HepG2 (cell line): ENCODE measurements at regions not wholly inside any gene's neighbourhood (a gene's known extent, or its start where the extent isn't known, plus 50 kb on each side); places are given as distances from the start of the nearest gene placed in this dataset.

Source experiments
- ATAC-seq: fragments of 200-7000 bp; cut with Tn5 transposase; 3 replicates; pipeline ENCODE4 v1.9.1; 2020; ENCODE audit warnings: mild to moderate bottlenecking, moderate library complexity
- BruUV-seq: library from RNA; stranded (reverse); fragments of 400-500 nt; replicated peaks from 2 replicates; lab custom pipeline; 2021; lab: Mats Ljungman, UMichigan
- CTCF ChIA-PET: fragments of 300-600 bp; formaldehyde crosslinking; extraction: SDS; loops from one replicate; lab custom pipeline; 2021; ENCODE audit warnings: low total read pairs, inconsistent platforms, low intra/inter-chr PET ratio; lab: Yijun Ruan, JAX
- POLR2A ChIA-PET: fragments of 350-600 bp; sonication (Branson Sonifier 250); formaldehyde crosslinking; loops from one replicate; lab custom pipeline; 2020; ENCODE audit warnings: antibody characterized with exemption, inconsistent platforms; lab: Yijun Ruan, JAX
- DNase-seq: peaks from one replicate; pipeline ENCODE4 v3.0.0-alpha.2; 2015; ENCODE audit warnings: low spot score
- FAIRE-seq: peaks from 3 replicates; lab custom pipeline; 2011; peaks lifted over from hg19 to GRCh38; lab: Jason Lieb, UNC
- H2AFZ ChIP-seq: one replicate; pipeline ENCODE4 v1.6.1; 2011; ENCODE audit warnings: low read length, inconsistent platforms
- H3K27ac ChIP-seq: fragments of 300-600 bp; 3 replicates; pipeline ENCODE4 v1.8.0; 2011; ENCODE audit warnings: mixed run types, mild to moderate bottlenecking, mixed read lengths, low read length, inconsistent platforms; ENCODE audit not compliant: insufficient read depth; ENCODE audit errors: extremely low read length
- H3K27me3 ChIP-seq, 2 experiments: fragments of 200-600 bp in 1 of 2; 2 replicates in 1 of 2; 3 replicates in 1 of 2; pipeline versions ENCODE4 v1.6.0 to v1.8.0; 2011; ENCODE audit warnings: low read length in 2 of 2, mild to moderate bottlenecking in 2 of 2, moderate library complexity in 2 of 2, inconsistent platforms in 1 of 2; ENCODE audit not compliant: insufficient read depth in 2 of 2, control insufficient read depth in 1 of 2
- H3K36me3 ChIP-seq, 2 experiments: fragments of 200-600 bp in 1 of 2; replicated peaks in 1 of 2; 2 replicates in 1 of 2; 3 replicates in 1 of 2; pipeline versions ENCODE4 v1.5.1 to v1.8.0; 2011; ENCODE audit warnings: low read length in 2 of 2, inconsistent platforms in 1 of 2; ENCODE audit not compliant: insufficient read depth in 2 of 2, control insufficient read depth in 1 of 2
- H3K4me1 ChIP-seq: 2 replicates; pipeline ENCODE4 v1.5.1; 2012; ENCODE audit warnings: low read length, inconsistent platforms; ENCODE audit not compliant: insufficient read depth
- H3K4me2 ChIP-seq: 2 replicates; pipeline ENCODE4 v1.6.0; 2011; ENCODE audit warnings: low read depth, low read length, inconsistent platforms
- H3K4me3 ChIP-seq, 3 experiments: fragments of 200-600 bp in 1 of 3; sonication (generic), shearing (Covaris generic) in 1 of 3; replicated peaks in 1 of 3; 2 replicates each; pipeline ENCODE4 v1.5.1; 2011 to 2016; ENCODE audit warnings: low read length in 3 of 3, inconsistent platforms in 2 of 3, low read depth in 2 of 3, mild to moderate bottlenecking in 2 of 3, control low read depth in 1 of 3, mixed read lengths in 1 of 3; ENCODE audit not compliant: insufficient read depth in 1 of 3
- H3K79me2 ChIP-seq: one replicate; pipeline ENCODE4 v1.6.1; 2011; ENCODE audit warnings: low read length, inconsistent platforms; ENCODE audit not compliant: insufficient read depth
- H3K9ac ChIP-seq: 2 replicates; pipeline ENCODE4 v1.6.0; 2011; ENCODE audit warnings: mild to moderate bottlenecking, low read depth, low read length, inconsistent platforms; ENCODE audit not compliant: insufficient read depth
- H3K9me3 ChIP-seq: 2 replicates; pipeline ENCODE4 v1.5.1; 2012; ENCODE audit warnings: mild to moderate bottlenecking, low read length
- H4K20me1 ChIP-seq: 2 replicates; pipeline ENCODE4 v1.6.0; 2011; ENCODE audit warnings: inconsistent platforms, mild to moderate bottlenecking, low read length, moderate library complexity; ENCODE audit not compliant: insufficient read depth
- HNF4A ChIP-seq: sonication (generic); formaldehyde crosslinking; IDR thresholded peaks from 2 replicates; pipeline ENCODE4 v1.4.0; 2020; ENCODE audit warnings: missing genetic modification reagents
- NCOA2 ChIP-seq: sonication (generic); formaldehyde crosslinking; IDR thresholded peaks from 2 replicates; pipeline ENCODE4 v1.8.0; 2022; ENCODE audit warnings: inconsistent platforms
- PRPF4 ChIP-seq: fragments of 200-400 bp; formaldehyde crosslinking; IDR thresholded peaks from 2 replicates; pipeline ENCODE4 v1.6.1; 2016; ENCODE audit warnings: low read length, low read depth; ENCODE audit not compliant: poor library complexity, severe bottlenecking
- SIN3A ChIP-seq: IDR thresholded peaks from 2 replicates; pipeline ENCODE4 v1.6.1; 2011; ENCODE audit warnings: low read depth, mild to moderate bottlenecking, control low read depth, low read length, borderline replicate concordance
- SRF ChIP-seq: IDR thresholded peaks from 2 replicates; pipeline ENCODE4 v1.6.1; 2011; ENCODE audit warnings: mild to moderate bottlenecking, low read depth, low read length, moderate library complexity
- ZNF225 ChIP-seq: sonication (generic); formaldehyde crosslinking; IDR thresholded peaks from 2 replicates; pipeline ENCODE4 v1.4.0; 2020; ENCODE audit warnings: mild to moderate bottlenecking, missing genetic modification reagents
- ZNF550 ChIP-seq: sonication (generic); formaldehyde crosslinking; IDR thresholded peaks from 2 replicates; pipeline ENCODE4 v1.4.0; 2020; ENCODE audit warnings: mild to moderate bottlenecking, missing genetic modification reagents, borderline replicate concordance
- ZNF652 ChIP-seq: IDR thresholded peaks from 2 replicates; pipeline ENCODE4 v1.6.1; 2016; ENCODE audit warnings: low read depth, borderline replicate concordance
- WGBS: methylation state at CpG from one replicate; pipeline ENCODE4 v1.1.6; 2017; ENCODE audit warnings: low lambda C conversion rate; 5-methylcytosine and 5-hydroxymethylcytosine counted together
- in situ Hi-C: cut with HindIII; loops from 2 replicates; pipeline ENCODE4 v1.10.0; 2017; ENCODE audit warnings: low pct_unique_long_range_greater_than_20kb; ENCODE audit not compliant: extremely low pct_ligation_motif_present
- intact Hi-C: fragments of 100-400 bp; cut with micrococcal nuclease; formaldehyde crosslinking; loops from one replicate; pipeline ENCODE4 v1.10.0; 2022; ENCODE audit not compliant: unreplicated experiment
- TF ChIP-seq, protein P1 (sequence below): sonication (generic); formaldehyde crosslinking; IDR thresholded peaks from 2 replicates; pipeline ENCODE4 v1.8.1; 2023; ENCODE audit warnings: missing genetic modification reagents, inconsistent platforms, borderline replicate concordance
- TF ChIP-seq, protein P2 (sequence below): sonication (generic); formaldehyde crosslinking; IDR thresholded peaks from 2 replicates; pipeline ENCODE4 v1.9.0; 2021; ENCODE audit warnings: missing genetic modification reagents, borderline replicate concordance
- TF ChIP-seq, protein P3 (sequence below): sonication (generic); formaldehyde crosslinking; IDR thresholded peaks from 2 replicates; pipeline ENCODE4 v1.4.0; 2020; ENCODE audit warnings: mild to moderate bottlenecking, missing genetic modification reagents
- TF ChIP-seq, protein P4 (sequence below): sonication (generic); formaldehyde crosslinking; IDR thresholded peaks from 2 replicates; pipeline ENCODE4 v1.4.0; 2020; ENCODE audit warnings: missing genetic modification reagents, low read depth, mild to moderate bottlenecking, borderline replicate concordance
- TF ChIP-seq, protein P5 (sequence below): sonication (generic); formaldehyde crosslinking; IDR thresholded peaks from 2 replicates; pipeline ENCODE4 v1.4.0; 2020; ENCODE audit warnings: missing genetic modification reagents

DNA sequence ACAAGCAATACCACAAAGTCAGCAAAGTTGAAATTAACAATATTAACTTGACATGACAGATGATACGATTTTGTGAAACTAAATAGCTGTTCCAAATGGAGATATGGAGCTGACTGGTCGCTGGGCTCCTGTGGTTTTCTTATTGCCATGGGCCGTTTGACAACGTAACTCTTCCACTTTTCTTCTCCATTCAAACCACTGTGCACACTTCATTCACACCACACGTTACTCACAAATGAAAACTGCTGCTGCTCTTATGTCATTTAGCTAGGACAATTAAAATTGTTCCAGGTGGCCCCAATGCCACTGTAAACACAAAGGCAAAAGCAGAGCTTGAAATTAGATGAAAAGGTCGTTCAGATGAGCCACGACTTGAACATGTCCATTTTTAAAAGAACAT, 94.0 kb upstream of the VGLL4 start:
- no peak for DNase-seq
- CTCF ChIA-PET: no interaction called here
- H3K9me3 ChIP-seq: no peaks in the 10 kb centered on the region

More for the DNA sequence above, 94.0 kb upstream of the VGLL4 start:
- ATAC-seq: no peak
- peaks cover 2 to 8% of the 10 kb centered on the region in 2 experiments; a peak in 2 of 5 replicates for H3K27me3 ChIP-seq
- WGBS: 22% methylated on average over 7 of the region's 7 CpGs
- H3K36me3 ChIP-seq: no peaks in the 10 kb centered on the region
- in situ Hi-C loops: no loop called here
- H3K4me2 ChIP-seq: no peak overlapping the region
- POLR2A ChIA-PET: no interaction called here
- H3K4me3 ChIP-seq: no peak overlapping the region
- intact Hi-C loops: no loop called here
- no peaks in the 10 kb centered on the region for H4K20me1 ChIP-seq
- no TSS peak for BruUV-seq
- no peak overlapping the region for H3K27ac ChIP-seq
- no peak for FAIRE-seq
- no peaks in the 10 kb centered on the region for H3K79me2 ChIP-seq
- TF ChIP-seq PRPF4 (no peak), NCOA2 (CRISPR knock-in tag) (no peak), SIN3A (no peak), ZNF652 (no peak), ZNF550 (CRISPR knock-in tag) (no peak), SRF (no peak), ZNF225 (CRISPR knock-in tag) (no peak), HNF4A (CRISPR knock-in tag) (no peak)
- TF ChIP-seq, protein P1, sequence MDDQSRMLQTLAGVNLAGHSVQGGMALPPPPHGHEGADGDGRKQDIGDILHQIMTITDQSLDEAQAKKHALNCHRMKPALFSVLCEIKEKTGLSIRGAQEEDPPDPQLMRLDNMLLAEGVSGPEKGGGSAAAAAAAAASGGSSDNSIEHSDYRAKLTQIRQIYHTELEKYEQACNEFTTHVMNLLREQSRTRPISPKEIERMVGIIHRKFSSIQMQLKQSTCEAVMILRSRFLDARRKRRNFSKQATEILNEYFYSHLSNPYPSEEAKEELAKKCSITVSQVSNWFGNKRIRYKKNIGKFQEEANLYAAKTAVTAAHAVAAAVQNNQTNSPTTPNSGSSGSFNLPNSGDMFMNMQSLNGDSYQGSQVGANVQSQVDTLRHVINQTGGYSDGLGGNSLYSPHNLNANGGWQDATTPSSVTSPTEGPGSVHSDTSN (CRISPR knock-in tag): no peak
- TF ChIP-seq, protein P2, sequence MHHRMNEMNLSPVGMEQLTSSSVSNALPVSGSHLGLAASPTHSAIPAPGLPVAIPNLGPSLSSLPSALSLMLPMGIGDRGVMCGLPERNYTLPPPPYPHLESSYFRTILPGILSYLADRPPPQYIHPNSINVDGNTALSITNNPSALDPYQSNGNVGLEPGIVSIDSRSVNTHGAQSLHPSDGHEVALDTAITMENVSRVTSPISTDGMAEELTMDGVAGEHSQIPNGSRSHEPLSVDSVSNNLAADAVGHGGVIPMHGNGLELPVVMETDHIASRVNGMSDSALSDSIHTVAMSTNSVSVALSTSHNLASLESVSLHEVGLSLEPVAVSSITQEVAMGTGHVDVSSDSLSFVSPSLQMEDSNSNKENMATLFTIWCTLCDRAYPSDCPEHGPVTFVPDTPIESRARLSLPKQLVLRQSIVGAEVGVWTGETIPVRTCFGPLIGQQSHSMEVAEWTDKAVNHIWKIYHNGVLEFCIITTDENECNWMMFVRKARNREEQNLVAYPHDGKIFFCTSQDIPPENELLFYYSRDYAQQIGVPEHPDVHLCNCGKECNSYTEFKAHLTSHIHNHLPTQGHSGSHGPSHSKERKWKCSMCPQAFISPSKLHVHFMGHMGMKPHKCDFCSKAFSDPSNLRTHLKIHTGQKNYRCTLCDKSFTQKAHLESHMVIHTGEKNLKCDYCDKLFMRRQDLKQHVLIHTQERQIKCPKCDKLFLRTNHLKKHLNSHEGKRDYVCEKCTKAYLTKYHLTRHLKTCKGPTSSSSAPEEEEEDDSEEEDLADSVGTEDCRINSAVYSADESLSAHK (CRISPR knock-in tag): no peak
- TF ChIP-seq, protein P3, sequence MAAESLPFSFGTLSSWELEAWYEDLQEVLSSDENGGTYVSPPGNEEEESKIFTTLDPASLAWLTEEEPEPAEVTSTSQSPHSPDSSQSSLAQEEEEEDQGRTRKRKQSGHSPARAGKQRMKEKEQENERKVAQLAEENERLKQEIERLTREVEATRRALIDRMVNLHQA (CRISPR knock-in tag): no peak
- TF ChIP-seq, protein P4, sequence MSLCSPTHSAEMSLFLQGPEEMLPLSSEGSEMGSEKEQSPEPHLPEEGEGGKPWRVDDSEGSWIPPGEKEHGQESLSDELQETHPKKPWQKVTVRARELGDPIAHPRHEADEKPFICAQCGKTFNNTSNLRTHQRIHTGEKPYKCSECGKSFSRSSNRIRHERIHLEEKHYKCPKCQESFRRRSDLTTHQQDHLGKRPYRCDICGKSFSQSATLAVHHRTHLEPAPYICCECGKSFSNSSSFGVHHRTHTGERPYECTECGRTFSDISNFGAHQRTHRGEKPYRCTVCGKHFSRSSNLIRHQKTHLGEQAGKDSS: no peak
- TF ChIP-seq, protein P5, sequence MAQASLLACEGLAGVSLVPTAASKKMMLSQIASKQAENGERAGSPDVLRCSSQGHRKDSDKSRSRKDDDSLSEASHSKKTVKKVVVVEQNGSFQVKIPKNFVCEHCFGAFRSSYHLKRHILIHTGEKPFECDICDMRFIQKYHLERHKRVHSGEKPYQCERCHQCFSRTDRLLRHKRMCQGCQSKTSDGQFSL (CRISPR knock-in tag): no peak
- H3K9ac ChIP-seq: no peak overlapping the region
- peaks cover 21% of the 10 kb centered on the region for H3K4me1 ChIP-seq
- H2AFZ ChIP-seq: no peak overlapping the region
